Sigmoid colon (tissue), 4 donors: ENCODE measurements at regions not wholly inside any gene's neighbourhood (a gene's known extent, or its start where the extent isn't known, plus 50 kb on each side); places are given as distances from the start of the nearest gene placed in this dataset.

ENCODE experiments used
- CTCF ChIP-seq, 4 experiments: fragments of 450-650 bp in 3 of 4; fragments of 200-600 bp in 1 of 4; IDR thresholded peaks; one replicate each; pipeline ENCODE4 v1.5.1; 2016 to 2019; ENCODE audit warnings: antibody characterized with exemption in 4 of 4, mild to moderate bottlenecking in 3 of 4, moderate library complexity in 2 of 4
- EP300 ChIP-seq, 4 donors: sonication (generic); formaldehyde crosslinking; IDR thresholded peaks; one replicate each; pipeline ENCODE4 v1.6.1; 2017; ENCODE audit warnings: antibody characterized with exemption in 4 of 4
- POLR2A ChIP-seq, 2 donors: fragments of 450-650 bp; IDR thresholded peaks; one replicate each; pipeline ENCODE4 v1.6.1; 2016; ENCODE audit warnings: antibody characterized with exemption in 2 of 2, mild to moderate bottlenecking in 2 of 2, moderate library complexity in 2 of 2
- POLR2AphosphoS5 ChIP-seq, 4 donors: sonication (generic); formaldehyde crosslinking; IDR thresholded peaks; one replicate each; pipeline ENCODE4 v1.6.1; 2017; ENCODE audit warnings: antibody characterized with exemption in 4 of 4

- TF ChIP-seq CTCF (IDR thresholded peaks at IDR 0.05) (no peak), POLR2A (IDR thresholded peaks at IDR 0.05) (no peak), POLR2AphosphoS5 (IDR thresholded peaks at IDR 0.05) (no peak), EP300 (IDR thresholded peaks at IDR 0.05) (no peak)
Measured at GRCh38 chr3:153400641-153401040, 238.6 kb downstream of the RAP2B start.
